ENCODE measurements at regions not wholly inside any gene's neighbourhood (a gene's known extent, or its start where the extent isn't known, plus 50 kb on each side); places are given as distances from the start of the nearest gene placed in this dataset.

DNA sequence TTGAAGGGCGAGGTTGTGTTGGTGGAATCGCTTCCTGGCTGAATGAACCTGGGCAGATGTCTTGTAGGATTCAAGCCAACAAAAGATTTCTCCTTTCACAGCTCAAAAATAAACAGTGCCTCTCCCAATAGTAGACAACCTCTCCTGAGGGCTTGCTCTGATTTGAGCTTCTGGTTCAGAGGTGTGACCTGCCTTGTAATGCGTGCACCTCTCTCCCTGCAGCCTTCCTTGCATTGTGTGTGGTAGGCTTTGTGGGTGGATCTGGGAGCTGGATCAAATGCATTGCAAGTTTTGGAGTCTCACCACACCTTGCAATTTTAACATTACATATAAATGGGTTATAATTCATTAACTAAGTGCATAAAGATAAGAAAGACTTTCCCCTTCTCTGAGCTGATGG, 96.9 kb upstream of the PTCH1 start:
- H3K27ac ChIP-seq (ENCODE audit: extremely low read depth, low read depth, low read length), result no peak overlapping the region
- H3K4me1 ChIP-seq (replicated peaks in 1 of 2; ENCODE audit: control insufficient read depth in 2 of 2, insufficient read depth in 2 of 2, low read length in 2 of 2), result no peaks in the 10 kb centered on the region
- no peaks in the 10 kb centered on the region for H3K9me1 ChIP-seq (ENCODE audit: control insufficient read depth, insufficient read depth, low read length)
- no peaks in the 10 kb centered on the region for H3K9me3 ChIP-seq (replicated peaks; ENCODE audit: control insufficient read depth, insufficient read depth, low read depth, low read length)
- H3K27me3 ChIP-seq (ENCODE audit: control insufficient read depth in 2 of 2, insufficient read depth in 2 of 2, low read length in 2 of 2), result peaks cover 24 to 52% of the 10 kb centered on the region in 2 experiments
- intact Hi-C loops (cut with micrococcal nuclease) (no loop called here), in situ Hi-C loops (cut with MboI) (no loop called here)
- H3K79me2 ChIP-seq (ENCODE audit: control insufficient read depth, insufficient read depth, low read length), result no peaks in the 10 kb centered on the region
- H2AFZ ChIP-seq (ENCODE audit: low read depth, low read length), result no peak overlapping the region
- H4K20me1 ChIP-seq (replicated peaks; ENCODE audit: control insufficient read depth, insufficient read depth, low read length), result peaks cover 3% of the 10 kb centered on the region; the same call in 1 of the 2 replicates
- WGBS (ENCODE audit: insufficient coverage, low coverage, missing lambda C conversion rate), result 3% methylated on average over 3 of the region's 3 CpGs
- H3K9ac ChIP-seq (ENCODE audit: insufficient read depth in 1 of 2, low read depth in 2 of 2, low read length in 2 of 2), result no peak overlapping the region
- no peak for ATAC-seq
- no peak for FAIRE-seq
- ChIA-PET CTCF (ENCODE audit: low intra/inter-chr PET ratio) (no interaction called here), POLR2A (no interaction called here)
- H3K4me3 ChIP-seq, result no peak overlapping the region
- DNase-seq (ENCODE audit: extremely low read depth in 1 of 4, low spot score in 3 of 4), result no peak
- no TSS peak for BruUV-seq (replicated peaks)
- H3K4me2 ChIP-seq (ENCODE audit: insufficient read depth, low read length), result no peak overlapping the region
- TF ChIP-seq, protein P1, sequence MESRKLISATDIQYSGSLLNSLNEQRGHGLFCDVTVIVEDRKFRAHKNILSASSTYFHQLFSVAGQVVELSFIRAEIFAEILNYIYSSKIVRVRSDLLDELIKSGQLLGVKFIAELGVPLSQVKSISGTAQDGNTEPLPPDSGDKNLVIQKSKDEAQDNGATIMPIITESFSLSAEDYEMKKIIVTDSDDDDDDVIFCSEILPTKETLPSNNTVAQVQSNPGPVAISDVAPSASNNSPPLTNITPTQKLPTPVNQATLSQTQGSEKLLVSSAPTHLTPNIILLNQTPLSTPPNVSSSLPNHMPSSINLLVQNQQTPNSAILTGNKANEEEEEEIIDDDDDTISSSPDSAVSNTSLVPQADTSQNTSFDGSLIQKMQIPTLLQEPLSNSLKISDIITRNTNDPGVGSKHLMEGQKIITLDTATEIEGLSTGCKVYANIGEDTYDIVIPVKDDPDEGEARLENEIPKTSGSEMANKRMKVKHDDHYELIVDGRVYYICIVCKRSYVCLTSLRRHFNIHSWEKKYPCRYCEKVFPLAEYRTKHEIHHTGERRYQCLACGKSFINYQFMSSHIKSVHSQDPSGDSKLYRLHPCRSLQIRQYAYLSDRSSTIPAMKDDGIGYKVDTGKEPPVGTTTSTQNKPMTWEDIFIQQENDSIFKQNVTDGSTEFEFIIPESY (CRISPR knock-in tag; IDR thresholded peaks at IDR 0.05), result no peak
- TF ChIP-seq MAZ (CRISPR knock-in tag; conservative IDR thresholded peaks at IDR 0.05 in 1 of 2, IDR thresholded peaks at IDR 0.05 in 1 of 2) (no peak), RBM39 (optimal IDR thresholded peaks at IDR 0.05; ENCODE audit: low read depth, low read length) (no peak), RUNX1 (IDR thresholded peaks at IDR 0.05; ENCODE audit: low read depth) (no peak), ZMIZ1 (IDR thresholded peaks at IDR 0.05; ENCODE audit: low read depth in 2 of 2, low read length in 2 of 2) (no peak), HCFC1 (IDR thresholded peaks at IDR 0.05; ENCODE audit: low read depth, low read length) (no peak), ZNF507 (tag; conservative IDR thresholded peaks at IDR 0.05) (peak; percentile 83), GATA2 (CRISPR knock-in tag; IDR thresholded peaks at IDR 0.05) (no peak), HOXB6 (CRISPR knock-in tag; IDR thresholded peaks at IDR 0.05; ENCODE audit: borderline replicate concordance) (no peak), ZNF431 (CRISPR knock-in tag; IDR thresholded peaks at IDR 0.05) (peak; percentile 90), BDP1 (IDR thresholded peaks at IDR 0.05; ENCODE audit: insufficient read depth, insufficient read length) (no peak), ZNF76 (CRISPR knock-in tag; IDR thresholded peaks at IDR 0.05; ENCODE audit: borderline replicate concordance) (no peak), ZFP30 (CRISPR knock-in tag; IDR thresholded peaks at IDR 0.05; ENCODE audit: borderline replicate concordance) (no peak), ZNF583 (CRISPR knock-in tag; IDR thresholded peaks at IDR 0.05) (no peak), NFRKB (IDR thresholded peaks at IDR 0.05; ENCODE audit: low read depth) (no peak), PHB (CRISPR knock-in tag; IDR thresholded peaks at IDR 0.05) (no peak), ZNF740 (CRISPR knock-in tag; IDR thresholded peaks at IDR 0.05) (no peak), ZNF740 (tag; IDR thresholded peaks at IDR 0.05) (no peak), TAF7 (tag; IDR thresholded peaks at IDR 0.05) (no peak)
- H3K36me3 ChIP-seq (ENCODE audit: control insufficient read depth, insufficient read depth, low read length), result no peaks in the 10 kb centered on the region

Measured in K562 (cell line).